ENCODE measurements at regions not wholly inside any gene's neighbourhood (a gene's known extent, or its start where the extent isn't known, plus 50 kb on each side); places are given as distances from the start of the nearest gene placed in this dataset.

- no peak for FAIRE-seq
Observed at GRCh38 chr19:31595521-31595920, 246.3 kb upstream of the TSHZ3 start.

GRCh38 chr19:31596751-31597150 is 247.5 kb upstream of the TSHZ3 start:
- no peak overlapping the region for H3K9ac ChIP-seq (ENCODE audit: low read length in 3 of 3)
- DNase-seq (no peak), FAIRE-seq (no peak)
- no peak overlapping the region for H3K4me3 ChIP-seq (ENCODE audit: low read length in 3 of 3)
- H3K4me1 ChIP-seq (ENCODE audit: control insufficient read depth in 2 of 3, insufficient read depth in 2 of 3, low read depth in 1 of 3, low read length in 3 of 3) = no peaks in the 10 kb centered on the region
- H3K27ac ChIP-seq (ENCODE audit: low read depth in 2 of 2, low read length in 2 of 2) = no peak overlapping the region
- H3K36me3 ChIP-seq (ENCODE audit: control insufficient read depth in 2 of 3, insufficient read depth in 3 of 3, low read length in 3 of 3) = no peaks in the 10 kb centered on the region
- H3K27me3 ChIP-seq (ENCODE audit: control insufficient read depth, insufficient read depth, low read length) = no peaks in the 10 kb centered on the region
- no peaks in the 10 kb centered on the region for H3K9me3 ChIP-seq (ENCODE audit: control insufficient read depth in 2 of 3, insufficient read depth in 1 of 3, low read length in 3 of 3)
- no peak for TF ChIP-seq CTCF (IDR thresholded peaks at IDR 0.05; ENCODE audit: borderline replicate concordance, extremely low read depth, insufficient read depth)
- intact Hi-C loops (cut with DNase I) = no loop called here

More at GRCh38 chr19:31595521-31595920, 246.3 kb upstream of the TSHZ3 start:
- Histone ChIP-seq H3K4me3 (ENCODE audit: low read length in 3 of 3) (no peak overlapping the region), H3K9ac (ENCODE audit: low read length in 3 of 3) (no peak overlapping the region), H3K9me3 (ENCODE audit: control insufficient read depth in 2 of 3, insufficient read depth in 1 of 3, low read length in 3 of 3) (no peaks in the 10 kb centered on the region), H3K27me3 (ENCODE audit: control insufficient read depth, insufficient read depth, low read length) (no peaks in the 10 kb centered on the region), H3K36me3 (ENCODE audit: control insufficient read depth in 2 of 3, insufficient read depth in 3 of 3, low read length in 3 of 3) (no peaks in the 10 kb centered on the region), H3K27ac (ENCODE audit: low read depth in 2 of 2, low read length in 2 of 2) (no peak overlapping the region), H3K4me1 (ENCODE audit: control insufficient read depth in 2 of 3, insufficient read depth in 2 of 3, low read depth in 1 of 3, low read length in 3 of 3) (no peaks in the 10 kb centered on the region)
- intact Hi-C loops (cut with DNase I) = no loop called here
- no peak for TF ChIP-seq CTCF (IDR thresholded peaks at IDR 0.05; ENCODE audit: borderline replicate concordance, extremely low read depth, insufficient read depth)
- no peak for DNase-seq

GRCh38 chr19:31597616-31598015 is 248.4 kb upstream of the TSHZ3 start:
- Histone ChIP-seq H3K9me3 (ENCODE audit: control insufficient read depth in 2 of 3, insufficient read depth in 1 of 3, low read length in 3 of 3) (no peaks in the 10 kb centered on the region), H3K4me3 (ENCODE audit: low read length in 3 of 3) (no peak overlapping the region), H3K27me3 (ENCODE audit: control insufficient read depth, insufficient read depth, low read length) (no peaks in the 10 kb centered on the region), H3K27ac (ENCODE audit: low read depth in 2 of 2, low read length in 2 of 2) (no peak overlapping the region), H3K4me1 (ENCODE audit: control insufficient read depth in 2 of 3, insufficient read depth in 2 of 3, low read depth in 1 of 3, low read length in 3 of 3) (no peaks in the 10 kb centered on the region), H3K9ac (ENCODE audit: low read length in 3 of 3) (no peak overlapping the region), H3K36me3 (ENCODE audit: control insufficient read depth in 2 of 3, insufficient read depth in 3 of 3, low read length in 3 of 3) (no peaks in the 10 kb centered on the region)
- DNase-seq = no peak
- intact Hi-C loops (cut with DNase I) = no loop called here
- no peak for TF ChIP-seq CTCF (IDR thresholded peaks at IDR 0.05; ENCODE audit: borderline replicate concordance, extremely low read depth, insufficient read depth)
- no peak for FAIRE-seq

- H3K27me3 ChIP-seq (ENCODE audit: control insufficient read depth, insufficient read depth, low read length) = no peaks in the 10 kb centered on the region
Observed at GRCh38 chr19:31598730-31599238, 249.5 kb upstream of the TSHZ3 start.

More at GRCh38 chr19:31598730-31599238, 249.5 kb upstream of the TSHZ3 start:
- DNase-seq (no peak), FAIRE-seq (no peak)
- no peaks in the 10 kb centered on the region for H3K9me3 ChIP-seq (ENCODE audit: control insufficient read depth in 2 of 3, insufficient read depth in 1 of 3, low read length in 3 of 3)
- no peak overlapping the region for H3K4me3 ChIP-seq (ENCODE audit: low read length in 3 of 3)
- H3K27ac ChIP-seq (ENCODE audit: low read depth in 2 of 2, low read length in 2 of 2) = no peak overlapping the region
- H3K9ac ChIP-seq (ENCODE audit: low read length in 3 of 3) = no peak overlapping the region
- TF ChIP-seq CTCF (IDR thresholded peaks at IDR 0.05; ENCODE audit: borderline replicate concordance, extremely low read depth, insufficient read depth) = no peak
- H3K36me3 ChIP-seq (ENCODE audit: control insufficient read depth in 2 of 3, insufficient read depth in 3 of 3, low read length in 3 of 3) = no peaks in the 10 kb centered on the region
- intact Hi-C loops (cut with DNase I) = no loop called here
- no peaks in the 10 kb centered on the region for H3K4me1 ChIP-seq (ENCODE audit: control insufficient read depth in 2 of 3, insufficient read depth in 2 of 3, low read depth in 1 of 3, low read length in 3 of 3)

Measured in kidney (tissue), 13 donors.